Muscle of leg (tissue), 3 donors: ENCODE measurements at regions not wholly inside any gene's neighbourhood (a gene's known extent, or its start where the extent isn't known, plus 50 kb on each side); places are given as distances from the start of the nearest gene placed in this dataset.

Source experiments
- DNase-seq: peaks from one replicate; pipeline ENCODE4 v3.0.0; 2013
- H3K27ac ChIP-seq: one replicate; pipeline ENCODE4 v1.5.1; 2013; ENCODE audit warnings: mild to moderate bottlenecking, low read length, control low read depth
- H3K27me3 ChIP-seq: one replicate; pipeline ENCODE4 v1.6.1; 2013; ENCODE audit warnings: low read length; ENCODE audit not compliant: control insufficient read depth, insufficient read depth
- H3K36me3 ChIP-seq: one replicate; pipeline ENCODE4 v1.6.1; 2013; ENCODE audit warnings: low read length; ENCODE audit not compliant: control insufficient read depth, insufficient read depth
- H3K4me1 ChIP-seq: one replicate; pipeline ENCODE4 v1.6.1; 2013; ENCODE audit warnings: low read length; ENCODE audit not compliant: control insufficient read depth, insufficient read depth
- H3K4me3 ChIP-seq: one replicate; pipeline ENCODE4 v1.5.1; 2013; ENCODE audit warnings: low read length, control low read depth
- H3K9me3 ChIP-seq: replicated peaks from 2 replicates; pipeline ENCODE4 v1.6.1; 2013; ENCODE audit warnings: low read depth, low read length; ENCODE audit not compliant: control insufficient read depth
- WGBS: methylation state at CpG from one replicate; pipeline ENCODE4 v1.1.5; 2013; ENCODE audit warnings: missing lambda C conversion rate; ENCODE audit not compliant: insufficient coverage; 5-methylcytosine and 5-hydroxymethylcytosine counted together

DNA sequence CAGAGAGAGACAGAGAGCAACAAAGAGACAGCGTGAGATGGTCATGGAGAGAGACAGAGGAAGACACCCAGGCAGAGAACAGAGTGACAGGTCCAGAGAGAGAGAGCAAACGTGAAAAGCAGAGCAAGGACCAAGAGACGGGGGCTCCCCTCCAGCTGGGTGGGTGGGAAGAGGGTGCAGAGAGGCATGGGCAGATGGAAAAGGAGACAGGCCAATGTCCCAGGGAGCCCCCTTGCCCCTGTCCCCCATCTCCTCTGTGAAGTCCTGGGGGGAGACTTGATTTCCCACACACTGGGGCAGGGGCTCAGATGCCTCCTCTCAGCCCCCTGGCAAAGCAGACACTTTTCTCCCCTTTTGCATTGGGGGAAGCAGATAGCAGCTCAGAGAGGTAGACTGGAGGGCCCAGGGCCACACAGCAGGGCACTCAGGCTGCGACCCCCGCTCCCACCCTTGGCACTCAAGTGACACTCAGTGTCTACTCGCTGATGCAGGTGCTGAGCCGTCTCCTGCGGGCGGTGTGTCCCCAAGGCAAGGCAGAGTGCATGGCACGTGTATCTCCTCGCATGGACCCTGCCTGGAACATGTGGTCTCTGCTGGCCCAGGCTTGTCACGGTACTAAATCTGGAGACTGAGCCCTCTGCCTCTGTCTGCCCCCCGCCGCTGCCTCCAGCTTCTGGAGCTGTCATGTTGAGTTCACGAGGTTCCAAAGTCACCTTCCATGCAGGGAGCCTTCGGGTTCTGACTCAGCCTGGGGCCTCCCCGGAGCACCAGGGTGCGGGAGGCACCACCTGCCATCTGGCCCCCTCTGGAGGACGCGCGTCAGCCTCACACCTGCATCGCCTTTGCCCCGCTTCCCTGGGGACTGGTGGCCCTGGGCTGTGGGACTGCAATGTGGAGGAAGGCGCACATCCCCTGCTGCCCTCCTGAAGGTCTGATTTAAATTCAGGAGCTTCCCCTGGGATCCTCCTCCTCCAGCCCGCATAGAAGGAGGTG is 215.9 kb upstream of the GSE1 start:
- Histone ChIP-seq H3K27ac (no peak overlapping the region), H3K4me3 (no peak overlapping the region), H3K36me3 (no peaks in the 10 kb centered on the region), H3K27me3 (no peaks in the 10 kb centered on the region), H3K9me3 (no peaks in the 10 kb centered on the region), H3K4me1 (peaks cover 39% of the 10 kb centered on the region)
- DNase-seq = no peak
- WGBS = 75% methylated on average over 22 of the region's 25 CpGs

DNA sequence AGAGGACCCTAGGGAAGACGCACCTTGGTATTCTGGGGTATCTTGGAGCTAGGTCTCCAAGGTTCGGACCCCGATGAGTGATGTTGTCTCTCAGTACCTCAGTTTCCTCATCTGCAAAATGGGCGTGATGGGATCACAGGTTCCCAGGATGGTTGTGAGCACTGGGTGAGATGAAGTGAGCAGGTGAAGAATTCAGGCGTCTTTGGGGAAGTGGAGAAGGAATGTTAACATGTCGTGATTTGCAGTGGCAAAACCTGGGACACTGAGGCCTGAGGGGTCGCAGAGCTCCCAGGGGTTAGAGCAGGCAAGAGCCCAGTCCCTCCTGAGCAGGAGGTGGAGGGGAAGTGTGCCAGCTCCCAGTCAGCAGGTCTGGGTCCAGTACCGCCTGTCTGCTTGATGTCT is 215.1 kb upstream of the GSE1 start:
- DNase-seq = no peak
- Histone ChIP-seq H3K27ac (no peak overlapping the region), H3K4me1 (peaks cover 46% of the 10 kb centered on the region), H3K9me3 (no peaks in the 10 kb centered on the region), H3K4me3 (no peak overlapping the region), H3K36me3 (no peaks in the 10 kb centered on the region), H3K27me3 (no peaks in the 10 kb centered on the region)
- 93% methylated on average over 7 of the region's 8 CpGs for WGBS

DNA sequence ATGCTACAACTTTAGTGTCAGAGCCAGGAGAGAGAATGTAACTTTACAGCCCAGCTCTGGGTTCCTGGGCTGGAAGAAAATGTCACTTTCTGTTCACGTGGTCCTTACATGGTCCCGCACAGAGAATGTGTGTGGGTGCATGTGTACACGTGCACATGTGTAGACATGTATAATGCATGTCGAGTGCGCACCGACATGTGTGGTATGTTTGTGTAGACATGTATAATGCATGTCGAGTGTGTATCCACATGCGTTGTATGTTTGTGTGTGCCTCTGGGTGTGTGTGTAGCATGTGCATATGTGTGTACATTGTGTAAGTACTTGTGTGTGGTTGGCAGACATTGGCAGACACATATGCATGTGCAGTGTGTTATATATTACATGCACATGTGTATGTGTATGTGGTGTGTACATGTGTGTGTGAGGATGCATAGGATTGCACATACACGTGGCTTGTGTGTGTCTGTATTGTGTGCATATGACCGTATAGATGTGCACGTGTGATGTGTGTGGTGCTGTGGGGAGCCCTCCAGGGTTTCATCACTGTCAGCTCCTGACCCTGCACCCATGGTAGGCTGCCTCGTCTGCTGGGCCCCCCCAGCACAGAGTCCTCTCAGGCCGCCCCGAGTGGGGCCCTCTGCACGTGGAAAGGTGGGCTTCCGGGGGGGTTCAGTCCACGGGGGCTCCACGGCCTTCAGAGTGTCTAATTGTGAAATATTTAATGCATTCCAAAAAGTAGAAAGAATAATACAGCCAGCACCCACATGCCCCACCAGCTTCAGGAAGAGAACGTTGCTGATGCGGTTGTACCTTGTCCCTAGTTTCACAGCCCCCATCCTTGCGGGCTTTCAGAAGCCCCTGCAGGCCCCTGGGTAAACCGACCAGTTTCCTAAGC is 214.2 kb upstream of the GSE1 start:
- Histone ChIP-seq H3K27ac (no peak overlapping the region), H3K9me3 (no peaks in the 10 kb centered on the region), H3K36me3 (no peaks in the 10 kb centered on the region), H3K27me3 (no peaks in the 10 kb centered on the region), H3K4me1 (peaks cover 44% of the 10 kb centered on the region), H3K4me3 (no peak overlapping the region)
- WGBS = 89% methylated on average over 12 of the region's 22 CpGs
- DNase-seq = no peak

DNA sequence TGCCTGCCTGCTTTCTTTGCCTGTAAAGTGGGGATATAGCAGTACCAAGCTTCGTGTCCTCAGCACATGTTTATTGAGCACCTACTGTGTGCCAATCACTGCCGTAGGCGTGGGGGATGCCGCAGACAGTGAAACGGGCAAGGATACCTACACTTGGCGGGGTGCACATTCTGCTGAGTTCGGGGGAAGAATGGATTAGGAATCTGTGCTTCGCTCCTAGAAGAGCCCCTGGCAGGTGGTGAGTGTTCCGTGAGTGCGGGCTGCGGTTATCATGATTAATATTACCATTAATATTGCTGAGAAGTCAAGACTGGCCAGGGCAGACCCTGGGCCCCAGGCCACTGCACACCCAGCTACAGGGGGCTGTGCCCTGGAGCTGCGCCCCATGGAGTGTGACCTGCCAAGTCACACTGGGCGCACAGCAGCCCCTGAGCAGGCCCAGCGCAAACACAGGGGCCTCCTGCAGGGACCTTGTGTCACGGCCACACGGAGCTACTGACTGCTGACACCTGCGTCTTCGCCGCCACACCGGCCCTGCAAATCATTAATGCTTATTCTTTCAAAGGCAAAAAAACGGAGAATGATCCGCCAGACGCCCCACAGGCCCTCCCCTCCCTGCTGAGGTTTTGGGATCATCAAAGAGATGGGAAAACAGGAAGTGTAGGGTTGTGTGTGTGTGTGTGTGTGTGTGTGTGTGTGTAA is 213.4 kb upstream of the GSE1 start:
- no peak for DNase-seq
- no peaks in the 10 kb centered on the region for H3K36me3 ChIP-seq
- H3K27ac ChIP-seq = no peak overlapping the region
- peaks cover 37% of the 10 kb centered on the region for H3K4me1 ChIP-seq
- no peak overlapping the region for H3K4me3 ChIP-seq
- H3K27me3 ChIP-seq = no peaks in the 10 kb centered on the region
- no peaks in the 10 kb centered on the region for H3K9me3 ChIP-seq
- 70% methylated on average over 19 of the region's 23 CpGs for WGBS

DNA sequence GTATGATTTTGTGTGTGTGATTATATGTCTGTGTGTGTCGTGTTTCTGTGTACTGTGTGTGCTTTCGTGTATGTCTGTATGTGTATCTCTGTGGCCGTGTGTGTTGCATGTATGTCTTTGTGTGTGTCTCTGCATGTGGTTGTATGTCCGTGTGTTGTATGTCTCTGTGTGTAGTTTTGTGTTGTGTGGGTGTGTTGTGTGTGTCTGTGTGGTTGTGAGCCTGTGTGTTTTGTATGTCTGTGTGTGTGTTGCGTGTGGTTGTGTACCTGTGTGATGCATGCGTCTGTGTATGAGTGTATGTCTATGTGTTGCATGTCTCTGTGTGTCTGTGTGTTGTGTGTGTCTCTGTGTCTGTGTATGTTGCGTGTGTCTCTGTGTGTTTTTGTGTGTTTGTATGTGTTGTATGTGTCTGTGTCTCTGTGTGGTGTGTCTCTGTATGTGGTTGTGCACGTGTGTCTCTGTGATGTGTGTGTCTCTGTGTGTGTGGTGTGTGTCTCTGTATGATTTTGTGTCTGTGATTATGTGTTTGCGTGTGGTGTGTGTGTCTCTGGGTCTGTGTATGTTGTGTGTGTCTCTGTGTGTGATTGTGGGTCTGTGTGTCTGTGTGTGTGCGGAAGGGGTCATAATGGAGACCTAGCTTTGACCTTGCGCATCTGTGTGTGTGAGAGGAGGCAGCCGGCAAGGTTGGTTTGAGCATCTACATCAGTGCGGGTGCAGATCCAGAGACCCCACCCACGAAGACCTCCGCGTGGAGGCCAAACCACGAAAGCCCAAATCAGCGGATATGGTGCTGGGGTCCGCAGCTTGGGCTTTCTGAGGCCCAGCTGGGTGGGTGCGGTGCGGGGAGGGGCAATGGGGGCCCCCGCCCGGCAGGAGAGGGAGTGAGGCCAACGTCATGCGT is 212.6 kb upstream of the GSE1 start:
- Histone ChIP-seq H3K27me3 (no peaks in the 10 kb centered on the region), H3K4me1 (peaks cover 29% of the 10 kb centered on the region), H3K27ac (no peak overlapping the region), H3K9me3 (no peaks in the 10 kb centered on the region), H3K36me3 (no peaks in the 10 kb centered on the region), H3K4me3 (no peak overlapping the region)
- 96% methylated on average over 18 of the region's 25 CpGs for WGBS
- no peak for DNase-seq

DNA sequence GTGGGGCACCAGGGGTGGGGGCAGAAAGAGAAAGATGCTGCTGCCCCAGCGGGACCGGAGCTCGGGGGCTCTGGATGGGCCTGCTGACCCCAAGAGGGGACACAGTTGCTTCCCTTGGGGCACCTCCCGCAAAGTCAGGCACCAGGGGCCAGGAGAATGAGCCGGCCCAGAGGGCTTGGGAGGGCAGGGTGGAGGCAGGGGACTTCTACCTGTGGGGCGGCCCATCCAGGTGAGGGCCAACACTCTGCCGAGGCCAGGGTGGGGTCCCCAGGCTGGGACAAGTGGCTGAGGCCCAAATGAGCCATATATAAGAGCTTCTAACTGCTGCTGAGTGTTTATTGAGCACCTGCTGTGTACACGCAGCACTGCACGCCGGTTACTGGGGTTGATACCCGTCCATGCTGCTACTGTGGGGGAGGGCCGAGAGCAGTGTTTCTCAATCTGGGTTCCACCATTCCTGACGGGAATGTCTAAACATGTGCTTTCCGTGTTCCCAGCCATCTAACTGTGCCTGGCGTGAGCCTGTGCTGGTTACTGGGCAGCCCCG is 211.7 kb upstream of the GSE1 start:
- 81% methylated on average over 16 of the region's 16 CpGs for WGBS
- H3K27ac ChIP-seq = no peak overlapping the region
- no peaks in the 10 kb centered on the region for H3K27me3 ChIP-seq
- no peak for DNase-seq
- H3K4me1 ChIP-seq = peaks cover 20% of the 10 kb centered on the region
- no peaks in the 10 kb centered on the region for H3K36me3 ChIP-seq
- no peaks in the 10 kb centered on the region for H3K9me3 ChIP-seq
- no peak overlapping the region for H3K4me3 ChIP-seq

DNA sequence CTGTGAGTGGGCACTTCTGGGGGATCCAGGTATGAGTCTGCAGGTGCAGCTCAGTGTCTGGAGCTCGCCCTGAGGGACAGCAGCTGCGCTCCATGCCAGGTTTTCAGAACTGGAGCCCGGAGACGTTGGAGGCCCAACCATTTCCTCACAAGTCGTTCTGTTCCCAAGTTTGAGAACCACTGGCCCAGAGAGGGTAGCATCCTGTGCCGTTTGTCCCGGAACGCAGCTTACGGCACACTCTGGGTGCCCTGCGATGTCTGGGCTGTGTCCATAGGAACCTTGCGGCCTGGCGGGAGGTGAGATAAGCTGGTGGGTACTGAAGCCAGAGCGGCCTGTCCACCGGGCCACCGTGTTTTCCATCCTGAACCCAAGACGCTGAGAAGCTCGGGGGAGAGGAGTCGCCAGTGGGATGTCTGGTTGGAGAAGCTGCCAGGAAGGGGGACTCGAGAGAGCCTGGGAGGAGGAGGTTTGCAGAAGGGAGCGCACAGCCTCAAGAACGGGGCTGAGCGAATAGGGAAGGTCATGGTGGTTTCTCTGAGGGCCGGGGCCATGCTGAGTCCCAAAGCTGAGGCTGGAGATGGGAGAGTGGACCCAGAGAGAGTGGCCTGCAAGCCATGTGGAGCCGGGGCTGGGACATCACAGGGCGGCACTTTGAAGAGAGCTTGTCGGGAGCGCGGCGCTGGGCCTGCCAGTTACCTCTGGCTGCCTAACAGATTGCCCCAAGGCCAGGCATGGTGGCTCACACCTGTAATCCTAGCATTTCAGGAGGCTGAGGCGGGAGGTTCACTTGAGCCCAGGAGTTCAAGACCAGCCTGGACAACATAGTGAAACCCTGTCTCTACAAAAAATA is 211.0 kb upstream of the GSE1 start:
- Histone ChIP-seq H3K9me3 (no peaks in the 10 kb centered on the region), H3K36me3 (no peaks in the 10 kb centered on the region), H3K27ac (no peak overlapping the region), H3K4me3 (no peak overlapping the region), H3K27me3 (no peaks in the 10 kb centered on the region), H3K4me1 (peaks cover 14% of the 10 kb centered on the region)
- DNase-seq = no peak
- WGBS = 83% methylated on average over 29 of the region's 30 CpGs

DNA sequence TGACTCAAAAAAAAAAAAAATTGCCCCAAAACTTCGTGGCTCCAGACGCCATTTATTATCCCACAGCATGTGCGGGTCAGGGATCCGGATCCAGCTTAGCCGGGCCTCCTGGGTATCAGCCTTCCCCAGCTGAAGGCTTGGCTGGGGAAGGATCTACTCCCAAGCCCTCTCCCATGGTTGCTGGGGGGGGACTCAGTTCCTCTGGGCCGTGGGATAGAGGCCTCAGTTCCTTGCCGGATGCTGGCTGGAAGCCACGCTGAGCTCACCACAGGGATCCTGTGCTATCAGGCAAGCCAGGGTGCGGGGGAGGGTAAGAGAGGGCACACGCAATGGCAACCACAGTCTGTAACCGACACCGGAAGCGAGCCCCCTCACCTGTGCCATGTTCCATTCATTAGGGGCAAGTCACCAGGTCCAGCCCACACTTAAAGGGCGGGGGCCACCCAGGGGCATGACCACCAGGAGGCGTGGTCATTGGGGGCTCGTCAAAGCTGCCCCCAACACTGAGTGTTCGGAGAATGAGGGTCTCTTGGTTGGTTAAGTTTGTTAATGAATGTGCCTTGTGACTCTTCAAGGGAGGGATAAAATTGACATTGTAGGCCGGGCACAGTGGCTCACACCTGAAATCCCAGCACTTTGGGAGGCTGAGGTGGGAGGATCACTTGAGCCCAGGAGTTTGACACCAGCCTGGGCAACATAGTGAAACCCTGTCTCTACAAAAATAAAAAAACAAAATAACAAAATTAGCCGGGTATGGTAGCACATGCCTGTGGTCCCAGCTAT is 210.0 kb upstream of the GSE1 start:
- WGBS = 53% methylated on average over 8 of the region's 19 CpGs
- Histone ChIP-seq H3K9me3 (no peaks in the 10 kb centered on the region), H3K27me3 (no peaks in the 10 kb centered on the region), H3K27ac (no peak overlapping the region), H3K4me3 (no peak overlapping the region), H3K36me3 (no peaks in the 10 kb centered on the region), H3K4me1 (peaks cover 9% of the 10 kb centered on the region)
- peak; percentile 60 for DNase-seq
